ENCODE measurements at regions not wholly inside any gene's neighbourhood (a gene's known extent, or its start where the extent isn't known, plus 50 kb on each side); places are given as distances from the start of the nearest gene placed in this dataset.

- no peaks in the 10 kb centered on the region for H3K9me3 ChIP-seq
- H3K36me3 ChIP-seq: no peaks in the 10 kb centered on the region
- no peak for DNase-seq
- TF ChIP-seq EP300 (IDR thresholded peaks at IDR 0.05) (no peak), CTCF (IDR thresholded peaks at IDR 0.05) (no peak), POLR2A (IDR thresholded peaks at IDR 0.05) (no peak)
- 93 to 96% (median 95%) methylated on average over 2 of the region's 2 CpGs for WGBS, 3 donors
- H3K27ac ChIP-seq: no peak overlapping the region
- no peak overlapping the region for H3K4me3 ChIP-seq
- no peaks in the 10 kb centered on the region for H3K27me3 ChIP-seq
- H3K4me1 ChIP-seq (ENCODE audit: insufficient read depth): no peaks in the 10 kb centered on the region
- intact Hi-C loops (cut with DNase I): no loop called here
Observed at GRCh38 chr13:90122531-90122930, 1225.0 kb upstream of the MIR17HG start.

GRCh38 chr13:90135558-90135957 is 1211.9 kb upstream of the MIR17HG start:
- H3K4me1 ChIP-seq (ENCODE audit: insufficient read depth): no peaks in the 10 kb centered on the region
- no peak overlapping the region for H3K4me3 ChIP-seq
- no peaks in the 10 kb centered on the region for H3K27me3 ChIP-seq
- TF ChIP-seq POLR2A (IDR thresholded peaks at IDR 0.05): no peak
- TF ChIP-seq CTCF (IDR thresholded peaks at IDR 0.05): no peak
- no peak for TF ChIP-seq EP300 (IDR thresholded peaks at IDR 0.05)
- DNase-seq: no peak
- intact Hi-C loops (cut with DNase I): no loop called here
- no peak overlapping the region for H3K27ac ChIP-seq
- H3K36me3 ChIP-seq: no peaks in the 10 kb centered on the region
- no peaks in the 10 kb centered on the region for H3K9me3 ChIP-seq
- WGBS, 3 donors: 81 to 82% (median 81%) methylated on average over 3 of the region's 3 CpGs

GRCh38 chr13:90142251-90142650 is 1205.2 kb upstream of the MIR17HG start:
- no peaks in the 10 kb centered on the region for H3K36me3 ChIP-seq
- no peak for DNase-seq
- 76 to 84% (median 78%) methylated on average over 5 of the region's 5 CpGs for WGBS, 3 donors
- H3K4me1 ChIP-seq (ENCODE audit: insufficient read depth): no peaks in the 10 kb centered on the region
- no peak overlapping the region for H3K4me3 ChIP-seq
- intact Hi-C loops (cut with DNase I): no loop called here
- TF ChIP-seq EP300 (IDR thresholded peaks at IDR 0.05) (no peak), CTCF (IDR thresholded peaks at IDR 0.05) (no peak), POLR2A (IDR thresholded peaks at IDR 0.05) (no peak)
- no peaks in the 10 kb centered on the region for H3K27me3 ChIP-seq
- no peak overlapping the region for H3K27ac ChIP-seq
- no peaks in the 10 kb centered on the region for H3K9me3 ChIP-seq

GRCh38 chr13:90154311-90154960 is 1193.1 kb upstream of the MIR17HG start:
- no peaks in the 10 kb centered on the region for H3K27me3 ChIP-seq
- no peaks in the 10 kb centered on the region for H3K4me1 ChIP-seq (ENCODE audit: insufficient read depth)
- no peaks in the 10 kb centered on the region for H3K9me3 ChIP-seq
- 86 to 95% (median 89%) methylated on average over 2 of the region's 2 CpGs for WGBS, 3 donors
- TF ChIP-seq POLR2A (IDR thresholded peaks at IDR 0.05): no peak
- TF ChIP-seq EP300 (IDR thresholded peaks at IDR 0.05): no peak
- no peak for TF ChIP-seq CTCF (IDR thresholded peaks at IDR 0.05)
- H3K27ac ChIP-seq: no peak overlapping the region
- no peak for DNase-seq
- no peak overlapping the region for H3K4me3 ChIP-seq
- no peaks in the 10 kb centered on the region for H3K36me3 ChIP-seq
- intact Hi-C loops (cut with DNase I): no loop called here

All from ovary (tissue), 7 donors.